Chondrocyte (in vitro differentiated cells): ENCODE measurements at regions not wholly inside any gene's neighbourhood (a gene's known extent, or its start where the extent isn't known, plus 50 kb on each side); places are given as distances from the start of the nearest gene placed in this dataset.

Source experiments
- DNase-seq: peaks from one replicate; pipeline ENCODE4 v3.0.0; 2021; ENCODE audit warnings: mixed read lengths, low spot score
- H3K27ac Mint-ChIP-seq: one replicate; pipeline ENCODE4 v1.8.0; 2021; ENCODE audit warnings: mild to moderate bottlenecking, moderate library complexity, mixed read lengths; ENCODE audit not compliant: unreplicated experiment
- H3K27me3 Mint-ChIP-seq: 2 replicates; pipeline ENCODE4 v1.8.0; 2021; ENCODE audit warnings: low read depth, mixed read lengths
- H3K36me3 Mint-ChIP-seq: 2 replicates; pipeline ENCODE4 v1.8.0; 2021; ENCODE audit warnings: low read depth, mixed read lengths
- H3K4me1 Mint-ChIP-seq: 2 replicates; pipeline ENCODE4 v1.8.0; 2021; ENCODE audit warnings: low read depth, mild to moderate bottlenecking, mixed read lengths
- H3K4me3 Mint-ChIP-seq: one replicate; pipeline ENCODE4 v1.8.0; 2021; ENCODE audit warnings: mild to moderate bottlenecking, moderate library complexity, mixed read lengths; ENCODE audit not compliant: unreplicated experiment
- H3K9me3 Mint-ChIP-seq: 2 replicates; pipeline ENCODE4 v1.8.0; 2021; ENCODE audit warnings: low read depth, mixed read lengths
- CTCF ChIP-seq: fragments of 200-600 bp; sonication (generic); IDR thresholded peaks from 2 replicates; pipeline ENCODE4 v1.5.0; 2021; ENCODE audit warnings: antibody characterized with exemption, mild to moderate bottlenecking, moderate library complexity

- TF ChIP-seq CTCF, result no peak
- Mint-ChIP-seq H3K4me1 (no peaks in the 10 kb centered on the region), H3K27ac (no peak overlapping the region), H3K4me3 (no peak overlapping the region), H3K36me3 (no peaks in the 10 kb centered on the region), H3K9me3 (no peaks in the 10 kb centered on the region), H3K27me3 (peaks cover 29% of the 10 kb centered on the region)
- DNase-seq, result no peak
These were observed 166.8 kb upstream of the TBX20 start for GRCh38 chr7:35420656-35421055.

- no peak for DNase-seq
- H3K27me3 Mint-ChIP-seq, result peaks cover 29% of the 10 kb centered on the region
- no peaks in the 10 kb centered on the region for H3K4me1 Mint-ChIP-seq
- H3K27ac Mint-ChIP-seq, result no peak overlapping the region
- H3K4me3 Mint-ChIP-seq, result no peak overlapping the region
- TF ChIP-seq CTCF, result no peak
- H3K36me3 Mint-ChIP-seq, result no peaks in the 10 kb centered on the region
- H3K9me3 Mint-ChIP-seq, result no peaks in the 10 kb centered on the region
These were observed 165.5 kb upstream of the TBX20 start for GRCh38 chr7:35419391-35419755.

GRCh38 chr7:35418716-35419390 lies 165.0 kb upstream of the TBX20 start:
- no peak for TF ChIP-seq CTCF
- no peaks in the 10 kb centered on the region for H3K36me3 Mint-ChIP-seq
- H3K4me1 Mint-ChIP-seq, result no peaks in the 10 kb centered on the region
- H3K9me3 Mint-ChIP-seq, result no peaks in the 10 kb centered on the region
- H3K27ac Mint-ChIP-seq, result no peak overlapping the region
- peaks cover 25% of the 10 kb centered on the region for H3K27me3 Mint-ChIP-seq
- H3K4me3 Mint-ChIP-seq, result no peak overlapping the region
- no peak for DNase-seq

GRCh38 chr7:35416568-35416967 lies 162.7 kb upstream of the TBX20 start:
- Mint-ChIP-seq H3K36me3 (no peaks in the 10 kb centered on the region), H3K27ac (no peak overlapping the region), H3K27me3 (peaks cover 26% of the 10 kb centered on the region), H3K4me1 (no peaks in the 10 kb centered on the region), H3K9me3 (no peaks in the 10 kb centered on the region), H3K4me3 (no peak overlapping the region)
- DNase-seq, result no peak
- no peak for TF ChIP-seq CTCF

- H3K4me3 Mint-ChIP-seq, result no peak overlapping the region
- no peak overlapping the region for H3K27ac Mint-ChIP-seq
- H3K4me1 Mint-ChIP-seq, result no peaks in the 10 kb centered on the region
- peaks cover 28% of the 10 kb centered on the region for H3K27me3 Mint-ChIP-seq
- no peak for TF ChIP-seq CTCF
- H3K9me3 Mint-ChIP-seq, result no peaks in the 10 kb centered on the region
- H3K36me3 Mint-ChIP-seq, result no peaks in the 10 kb centered on the region
- DNase-seq, result no peak
These were observed 161.5 kb upstream of the TBX20 start for GRCh38 chr7:35415411-35415822.
